ENCODE measurements at regions not wholly inside any gene's neighbourhood (a gene's known extent, or its start where the extent isn't known, plus 50 kb on each side); places are given as distances from the start of the nearest gene placed in this dataset.

DNA sequence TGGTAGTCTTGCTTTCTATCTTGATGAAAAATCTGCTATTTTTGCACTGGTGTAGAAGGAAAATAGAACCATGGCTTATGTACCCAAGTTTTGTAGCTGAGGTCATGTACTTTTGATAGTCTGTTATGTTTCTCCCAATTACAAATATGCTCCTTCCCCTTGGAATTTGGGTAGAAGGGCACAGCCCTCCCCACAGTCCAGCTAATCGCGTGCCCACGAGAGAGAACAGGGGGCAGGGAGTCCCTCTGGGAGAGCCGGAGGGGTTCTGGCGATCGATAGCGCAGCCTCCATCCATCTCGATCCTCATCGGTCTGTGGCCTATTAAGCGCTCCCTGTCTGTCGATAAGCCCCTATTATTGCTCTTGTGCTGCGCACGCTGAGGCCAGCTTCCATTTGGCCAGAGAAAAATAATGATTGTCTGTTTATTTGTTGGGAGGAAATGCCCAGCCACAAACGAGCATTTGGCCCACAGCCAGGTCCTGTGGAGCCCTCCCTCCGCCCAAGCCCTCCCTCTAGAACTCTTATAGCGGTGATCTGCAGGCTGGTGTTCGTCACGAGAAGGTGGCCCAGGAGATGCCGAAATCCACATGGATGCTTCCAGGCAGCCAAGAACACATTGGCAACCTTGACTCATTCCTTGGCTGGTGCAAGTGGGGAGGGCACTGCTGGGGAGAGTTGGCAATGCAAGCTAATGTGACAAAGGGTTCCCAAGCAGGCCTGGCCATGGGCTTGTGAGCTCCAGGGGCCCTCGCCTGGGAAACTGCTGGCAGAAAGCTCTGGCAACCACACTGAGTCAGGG, 134.7 kb upstream of the TNR start:
- Histone ChIP-seq H3K27me3 (no peaks in the 10 kb centered on the region), H3K4me3 (no peak overlapping the region), H3K4me1 (no peaks in the 10 kb centered on the region), H3K36me3 (no peaks in the 10 kb centered on the region), H3K27ac (no peak overlapping the region), H3K9me3 (no peaks in the 10 kb centered on the region)
- DNase-seq (no peak), ATAC-seq (no peak)
- TF ChIP-seq POLR2A (IDR thresholded peaks at IDR 0.05) = no peak
- TF ChIP-seq, protein P1, sequence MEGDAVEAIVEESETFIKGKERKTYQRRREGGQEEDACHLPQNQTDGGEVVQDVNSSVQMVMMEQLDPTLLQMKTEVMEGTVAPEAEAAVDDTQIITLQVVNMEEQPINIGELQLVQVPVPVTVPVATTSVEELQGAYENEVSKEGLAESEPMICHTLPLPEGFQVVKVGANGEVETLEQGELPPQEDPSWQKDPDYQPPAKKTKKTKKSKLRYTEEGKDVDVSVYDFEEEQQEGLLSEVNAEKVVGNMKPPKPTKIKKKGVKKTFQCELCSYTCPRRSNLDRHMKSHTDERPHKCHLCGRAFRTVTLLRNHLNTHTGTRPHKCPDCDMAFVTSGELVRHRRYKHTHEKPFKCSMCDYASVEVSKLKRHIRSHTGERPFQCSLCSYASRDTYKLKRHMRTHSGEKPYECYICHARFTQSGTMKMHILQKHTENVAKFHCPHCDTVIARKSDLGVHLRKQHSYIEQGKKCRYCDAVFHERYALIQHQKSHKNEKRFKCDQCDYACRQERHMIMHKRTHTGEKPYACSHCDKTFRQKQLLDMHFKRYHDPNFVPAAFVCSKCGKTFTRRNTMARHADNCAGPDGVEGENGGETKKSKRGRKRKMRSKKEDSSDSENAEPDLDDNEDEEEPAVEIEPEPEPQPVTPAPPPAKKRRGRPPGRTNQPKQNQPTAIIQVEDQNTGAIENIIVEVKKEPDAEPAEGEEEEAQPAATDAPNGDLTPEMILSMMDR (IDR thresholded peaks at IDR 0.05) = no peak
- intact Hi-C loops (cut with DNase I) = no loop called here
- WGBS (ENCODE audit: insufficient coverage, low coverage, low lambda C conversion rate, missing lambda C conversion rate) = 87% methylated on average over 18 of the region's 20 CpGs

DNA sequence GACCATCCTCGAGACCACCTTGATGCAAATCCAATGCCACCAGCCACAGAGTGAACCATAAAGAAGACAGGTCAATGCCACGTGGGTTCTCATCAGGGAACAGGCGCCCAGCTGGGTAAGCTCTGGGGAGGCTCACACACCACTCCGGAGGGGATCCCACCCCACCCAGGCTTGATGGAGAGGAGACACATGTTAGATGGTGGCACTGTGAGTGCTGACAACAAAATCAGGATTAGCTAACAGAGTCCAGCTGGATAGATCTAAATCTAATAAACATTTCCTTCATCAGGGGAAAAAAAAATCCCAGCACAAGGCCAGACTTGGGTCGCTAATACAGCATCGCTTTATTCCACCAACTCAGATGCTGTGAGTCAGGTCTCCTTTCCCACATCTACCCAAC, 132.2 kb upstream of the TNR start:
- no peak overlapping the region for H3K4me3 ChIP-seq
- intact Hi-C loops (cut with DNase I) = no loop called here
- no peak overlapping the region for H3K27ac ChIP-seq
- no peaks in the 10 kb centered on the region for H3K36me3 ChIP-seq
- WGBS (ENCODE audit: insufficient coverage, low coverage, low lambda C conversion rate, missing lambda C conversion rate) = 82% methylated on average over 3 of the region's 6 CpGs
- no peak for DNase-seq
- no peaks in the 10 kb centered on the region for H3K4me1 ChIP-seq
- TF ChIP-seq, protein P1 (IDR thresholded peaks at IDR 0.05) = no peak
- TF ChIP-seq POLR2A (IDR thresholded peaks at IDR 0.05) = no peak
- no peaks in the 10 kb centered on the region for H3K27me3 ChIP-seq
- no peak for ATAC-seq
- no peaks in the 10 kb centered on the region for H3K9me3 ChIP-seq

- Histone ChIP-seq H3K4me1 (no peaks in the 10 kb centered on the region), H3K36me3 (no peaks in the 10 kb centered on the region), H3K27me3 (no peaks in the 10 kb centered on the region), H3K4me3 (no peak overlapping the region), H3K9me3 (no peaks in the 10 kb centered on the region), H3K27ac (no peak overlapping the region)
- 87% methylated on average over 2 of the region's 2 CpGs for WGBS (ENCODE audit: insufficient coverage, low coverage, low lambda C conversion rate, missing lambda C conversion rate)
- DNase-seq (no peak), ATAC-seq (no peak)
- intact Hi-C loops (cut with DNase I) = no loop called here
- TF ChIP-seq, protein P1 (IDR thresholded peaks at IDR 0.05) = no peak
- TF ChIP-seq POLR2A (IDR thresholded peaks at IDR 0.05) = no peak
Observed at GRCh38 chr1:175874081-175874480, 130.7 kb upstream of the TNR start.

DNA sequence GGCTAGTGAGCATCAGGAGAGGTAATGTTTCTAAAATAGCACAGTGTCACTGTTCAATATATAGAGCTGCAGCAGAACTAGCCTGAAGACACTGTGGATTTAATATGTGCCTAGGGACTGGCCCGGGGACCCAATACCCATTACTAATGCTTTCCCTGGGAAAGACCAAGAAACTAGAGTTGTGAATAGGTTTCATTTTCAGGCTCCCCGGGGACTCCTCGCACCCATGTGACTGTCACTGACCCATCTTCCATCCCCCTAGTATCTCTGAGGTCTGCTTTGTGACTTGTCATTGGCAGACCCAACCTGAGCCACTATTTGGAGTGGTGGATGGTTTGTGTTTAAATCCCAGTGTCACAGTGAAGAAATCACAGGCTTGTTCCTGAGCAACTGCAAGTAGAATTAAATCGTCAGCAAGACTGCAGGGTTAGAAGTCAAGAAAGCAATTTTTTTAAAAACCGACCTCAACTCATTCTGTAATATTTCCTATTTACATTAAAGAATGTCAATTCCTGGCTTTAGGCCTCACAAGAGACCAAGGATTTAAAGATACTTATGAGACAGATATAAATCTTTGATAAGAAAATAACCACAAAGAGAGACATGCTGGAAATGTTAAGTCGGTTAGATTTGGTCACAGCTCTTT, 130.0 kb upstream of the TNR start:
- H3K9me3 ChIP-seq = no peaks in the 10 kb centered on the region
- no peaks in the 10 kb centered on the region for H3K36me3 ChIP-seq
- intact Hi-C loops (cut with DNase I) = no loop called here
- no peak for ATAC-seq
- H3K4me3 ChIP-seq = no peak overlapping the region
- no peak overlapping the region for H3K27ac ChIP-seq
- H3K27me3 ChIP-seq = no peaks in the 10 kb centered on the region
- no peaks in the 10 kb centered on the region for H3K4me1 ChIP-seq
- no peak for DNase-seq
- TF ChIP-seq, protein P1 (IDR thresholded peaks at IDR 0.05) = no peak
- TF ChIP-seq POLR2A (IDR thresholded peaks at IDR 0.05) = no peak
- WGBS (ENCODE audit: insufficient coverage, low coverage, low lambda C conversion rate, missing lambda C conversion rate) = 43% methylated on average over 6 of the region's 6 CpGs
